ENCODE measurements at regions not wholly inside any gene's neighbourhood (a gene's known extent, or its start where the extent isn't known, plus 50 kb on each side); places are given as distances from the start of the nearest gene placed in this dataset.

- H2AFZ ChIP-seq (ENCODE audit: control insufficient read depth, low read length) = peak overlapping the region; percentile 93
- no peak for FAIRE-seq
- TF ChIP-seq CTCF (optimal IDR thresholded peaks at IDR 0.05 in 1 of 3, IDR thresholded peaks at IDR 0.05 in 1 of 3, conservative IDR thresholded peaks at IDR 0.05 in 1 of 3; ENCODE audit: extremely low read depth in 1 of 3, insufficient read depth in 2 of 3, low read length in 3 of 3) = no peak
- TF ChIP-seq EZH2 (IDR thresholded peaks at IDR 0.05; ENCODE audit: low read length) = no peak
- no peak for DNase-seq (ENCODE audit: low read depth, low spot score)
- dilution Hi-C loops (cut with MboI; ENCODE audit: extremely low pct_ligation_motif_present, low sequenced_read_pairs) = no loop called here
- no peaks in the 10 kb centered on the region for H4K20me1 ChIP-seq (ENCODE audit: control insufficient read depth, extremely low read depth, insufficient read depth, low read length)
- no peaks in the 10 kb centered on the region for H3K36me3 ChIP-seq (ENCODE audit: control insufficient read depth in 2 of 2, extremely low read depth in 1 of 2, insufficient read depth in 2 of 2, low read length in 2 of 2)
- H3K79me2 ChIP-seq (ENCODE audit: control insufficient read depth, insufficient read depth, low read length) = no peaks in the 10 kb centered on the region
- no peak overlapping the region for H3K9ac ChIP-seq (ENCODE audit: control insufficient read depth, extremely low read depth, insufficient read depth, low read length)
- peak overlapping the region in 2 of 3 experiments; percentile 15 to 41 for H3K4me3 ChIP-seq (ENCODE audit: control insufficient read depth in 2 of 3, extremely low read depth in 1 of 3, insufficient read depth in 2 of 3, low read depth in 1 of 3, low read length in 3 of 3)
- peak overlapping the region; percentile 75 for H3K4me2 ChIP-seq (ENCODE audit: control insufficient read depth, extremely low read depth, insufficient read depth, low read depth, low read length)
- H3K27me3 ChIP-seq (ENCODE audit: control insufficient read depth, extremely low read depth, insufficient read depth, low read length) = no peaks in the 10 kb centered on the region
- H3K9me3 ChIP-seq (ENCODE audit: control insufficient read depth, low read depth, low read length) = no peaks in the 10 kb centered on the region
- H3K27ac ChIP-seq (ENCODE audit: control insufficient read depth, insufficient read depth, low read length) = no peak overlapping the region
- no peaks in the 10 kb centered on the region for H3K9me1 ChIP-seq (ENCODE audit: control insufficient read depth, extremely low read depth, insufficient read depth, low read length)
- peaks cover 2% of the 10 kb centered on the region for H3K4me1 ChIP-seq (ENCODE audit: control insufficient read depth, extremely low read depth, insufficient read depth, low read length)
These were observed 613.7 kb downstream of the SLC16A7 start for GRCh38 chr12:60209521-60209920.

GRCh38 chr12:60209933-60210332 is 614.1 kb downstream of the SLC16A7 start:
- no peaks in the 10 kb centered on the region for H4K20me1 ChIP-seq (ENCODE audit: control insufficient read depth, extremely low read depth, insufficient read depth, low read length)
- H3K4me2 ChIP-seq (ENCODE audit: control insufficient read depth, extremely low read depth, insufficient read depth, low read depth, low read length) = peak overlapping the region; percentile 75
- no peaks in the 10 kb centered on the region for H3K27me3 ChIP-seq (ENCODE audit: control insufficient read depth, extremely low read depth, insufficient read depth, low read length)
- FAIRE-seq (no peak), DNase-seq (ENCODE audit: low read depth, low spot score) (no peak)
- H3K27ac ChIP-seq (ENCODE audit: control insufficient read depth, insufficient read depth, low read length) = no peak overlapping the region
- peak overlapping the region in 2 of 3 experiments; percentile 15 to 41 for H3K4me3 ChIP-seq (ENCODE audit: control insufficient read depth in 2 of 3, extremely low read depth in 1 of 3, insufficient read depth in 2 of 3, low read depth in 1 of 3, low read length in 3 of 3)
- dilution Hi-C loops (cut with MboI; ENCODE audit: extremely low pct_ligation_motif_present, low sequenced_read_pairs) = no loop called here
- peak overlapping the region; percentile 1 for H3K9ac ChIP-seq (ENCODE audit: control insufficient read depth, extremely low read depth, insufficient read depth, low read length)
- no peaks in the 10 kb centered on the region for H3K9me3 ChIP-seq (ENCODE audit: control insufficient read depth, low read depth, low read length)
- H3K36me3 ChIP-seq (ENCODE audit: control insufficient read depth in 2 of 2, extremely low read depth in 1 of 2, insufficient read depth in 2 of 2, low read length in 2 of 2) = no peaks in the 10 kb centered on the region
- no peaks in the 10 kb centered on the region for H3K79me2 ChIP-seq (ENCODE audit: control insufficient read depth, insufficient read depth, low read length)
- peak overlapping the region; percentile 93 for H2AFZ ChIP-seq (ENCODE audit: control insufficient read depth, low read length)
- H3K9me1 ChIP-seq (ENCODE audit: control insufficient read depth, extremely low read depth, insufficient read depth, low read length) = no peaks in the 10 kb centered on the region
- TF ChIP-seq CTCF (optimal IDR thresholded peaks at IDR 0.05 in 1 of 3, IDR thresholded peaks at IDR 0.05 in 1 of 3, conservative IDR thresholded peaks at IDR 0.05 in 1 of 3; ENCODE audit: extremely low read depth in 1 of 3, insufficient read depth in 2 of 3, low read length in 3 of 3) (no peak), EZH2 (IDR thresholded peaks at IDR 0.05; ENCODE audit: low read length) (no peak)
- peaks cover 2% of the 10 kb centered on the region for H3K4me1 ChIP-seq (ENCODE audit: control insufficient read depth, extremely low read depth, insufficient read depth, low read length)
